HEK293 (cell line): ENCODE measurements at regions not wholly inside any gene's neighbourhood (a gene's known extent, or its start where the extent isn't known, plus 50 kb on each side); places are given as distances from the start of the nearest gene placed in this dataset.

Experiments
- CTCF ChIA-PET: fragments of 350-600 bp; formaldehyde crosslinking; extraction: SDS; loops from one replicate; lab custom pipeline; 2021; ENCODE audit warnings: antibody characterized with exemption; lab: Yijun Ruan, JAX
- POLR2A ChIA-PET: fragments of 300-600 bp; formaldehyde crosslinking; extraction: SDS; loops from one replicate; lab custom pipeline; 2020; ENCODE audit warnings: antibody characterized with exemption, inconsistent platforms; lab: Yijun Ruan, JAX
- H3K27ac ChIP-seq: fragments of 200-500 bp; sonication (Bioruptor generic); 2 replicates; pipeline ENCODE4 v1.5.1; 2014; ENCODE audit warnings: low read depth, low read length, control low read depth, inconsistent platforms; ENCODE audit errors: extremely low read depth
- H3K36me3 ChIP-seq, 2 experiments: fragments of 200-500 bp in 1 of 2; sonication (Bioruptor generic) in 1 of 2; 1 replicate in 1 of 2; 2 replicates in 1 of 2; pipeline ENCODE4 v1.5.1; 2014 to 2017; ENCODE audit warnings: inconsistent platforms in 2 of 2, low read length in 2 of 2; ENCODE audit not compliant: control insufficient read depth in 2 of 2, insufficient read depth in 1 of 2
- H3K4me1 ChIP-seq: fragments of 200-500 bp; sonication (Bioruptor generic); 2 replicates; pipeline ENCODE4 v1.5.1; 2014; ENCODE audit warnings: mild to moderate bottlenecking, low read length, inconsistent platforms; ENCODE audit not compliant: control insufficient read depth, insufficient read depth
- H3K4me3 ChIP-seq: 2 replicates; pipeline ENCODE4 v1.5.1; 2011; ENCODE audit warnings: low read depth, mild to moderate bottlenecking, control low read depth, low read length, moderate library complexity
- H3K9me3 ChIP-seq: fragments of 200-500 bp; sonication (Bioruptor generic); 2 replicates; pipeline ENCODE4 v1.5.1; 2014; ENCODE audit warnings: low read depth, low read length, inconsistent platforms; ENCODE audit not compliant: control insufficient read depth, insufficient read depth
- GLI4 ChIP-seq: fragments of 450-650 bp; formaldehyde crosslinking; IDR thresholded peaks from 2 replicates; pipeline ENCODE4 v1.5.1; 2016; ENCODE audit warnings: missing biosample characterization, missing genetic modification characterization
- GLIS1 ChIP-seq: fragments of 450-650 bp; formaldehyde crosslinking; IDR thresholded peaks from 2 replicates; pipeline ENCODE4 v1.5.1; 2016; ENCODE audit warnings: missing biosample characterization, missing genetic modification characterization
- IKZF3 ChIP-seq: fragments of 450-650 bp; IDR thresholded peaks from 2 replicates; pipeline ENCODE4 v1.5.0; 2018; ENCODE audit warnings: missing biosample characterization, mild to moderate bottlenecking, missing genetic modification characterization, moderate library complexity
- SP2 ChIP-seq: fragments of 450-650 bp; formaldehyde crosslinking; IDR thresholded peaks from 2 replicates; pipeline ENCODE4 v1.5.1; 2016; ENCODE audit warnings: missing biosample characterization, missing genetic modification characterization
- WT1 ChIP-seq: fragments of 450-650 bp; formaldehyde crosslinking; IDR thresholded peaks from 2 replicates; pipeline ENCODE4 v1.5.1; 2016; ENCODE audit warnings: missing biosample characterization, missing genetic modification characterization
- ZBTB21 ChIP-seq: fragments of 450-650 bp; formaldehyde crosslinking; IDR thresholded peaks from 2 replicates; pipeline ENCODE4 v1.5.1; 2017; ENCODE audit warnings: missing biosample characterization, missing genetic modification characterization
- ZNF133 ChIP-seq: fragments of 450-650 bp; formaldehyde crosslinking; IDR thresholded peaks from 2 replicates; pipeline ENCODE4 v1.5.1; 2016; ENCODE audit warnings: missing biosample characterization, missing genetic modification characterization
- ZNF202 ChIP-seq: fragments of 450-650 bp; formaldehyde crosslinking; IDR thresholded peaks from 2 replicates; pipeline ENCODE4 v1.5.1; 2016; ENCODE audit warnings: missing biosample characterization, missing genetic modification characterization, borderline replicate concordance
- ZNF341 ChIP-seq: fragments of 450-650 bp; formaldehyde crosslinking; IDR thresholded peaks from 2 replicates; pipeline ENCODE4; 2016; ENCODE audit warnings: low read depth, missing biosample characterization, missing genetic modification characterization
- ZNF354C ChIP-seq: fragments of 450-650 bp; formaldehyde crosslinking; IDR thresholded peaks from 2 replicates; pipeline ENCODE4 v1.5.1; 2016; ENCODE audit warnings: missing biosample characterization, missing genetic modification characterization, low read depth, borderline replicate concordance
- ZNF366 ChIP-seq: fragments of 450-650 bp; formaldehyde crosslinking; conservative IDR thresholded peaks from 2 replicates; pipeline ENCODE4 v1.5.1; 2016; ENCODE audit warnings: missing biosample characterization, missing genetic modification characterization
- ZNF404 ChIP-seq: fragments of 450-650 bp; formaldehyde crosslinking; IDR thresholded peaks from 2 replicates; pipeline ENCODE4 v1.5.1; 2017; ENCODE audit warnings: missing biosample characterization, missing genetic modification characterization
- ZNF529 ChIP-seq: fragments of 450-650 bp; formaldehyde crosslinking; IDR thresholded peaks from 2 replicates; pipeline ENCODE4 v1.5.1; 2017; ENCODE audit warnings: missing genetic modification characterization, missing biosample characterization; ENCODE audit not compliant: insufficient replicate concordance
- ZNF555 ChIP-seq: fragments of 450-650 bp; formaldehyde crosslinking; conservative IDR thresholded peaks from 2 replicates; pipeline ENCODE4 v1.5.1; 2017; ENCODE audit warnings: missing biosample characterization, mild to moderate bottlenecking, missing genetic modification characterization, inconsistent platforms
- ZNF610 ChIP-seq: fragments of 450-650 bp; formaldehyde crosslinking; IDR thresholded peaks from 2 replicates; pipeline ENCODE4 v1.5.1; 2016; ENCODE audit warnings: missing biosample characterization, missing genetic modification characterization, borderline replicate concordance
- ZNF629 ChIP-seq: fragments of 450-650 bp; formaldehyde crosslinking; IDR thresholded peaks from 2 replicates; pipeline ENCODE4 v1.5.1; 2017; ENCODE audit warnings: missing biosample characterization, missing genetic modification characterization
- ZNF660 ChIP-seq: fragments of 450-650 bp; IDR thresholded peaks from 2 replicates; pipeline ENCODE4 v1.5.1; 2018; ENCODE audit warnings: missing biosample characterization, mild to moderate bottlenecking, missing genetic modification characterization
- ZNF670 ChIP-seq: fragments of 450-650 bp; formaldehyde crosslinking; IDR thresholded peaks from 2 replicates; pipeline ENCODE4 v1.5.1; 2016; ENCODE audit warnings: missing biosample characterization, missing genetic modification characterization, low read depth
- ZNF701 ChIP-seq: fragments of 450-650 bp; formaldehyde crosslinking; IDR thresholded peaks from 2 replicates; pipeline ENCODE4 v1.5.1; 2016; ENCODE audit warnings: missing biosample characterization, missing genetic modification characterization
- ZNF768 ChIP-seq: fragments of 450-650 bp; formaldehyde crosslinking; IDR thresholded peaks from 2 replicates; pipeline ENCODE4 v1.5.1; 2018; ENCODE audit warnings: missing biosample characterization, mild to moderate bottlenecking, missing genetic modification characterization
- ZNF777 ChIP-seq: fragments of 450-650 bp; formaldehyde crosslinking; IDR thresholded peaks from 2 replicates; pipeline ENCODE4 v1.5.1; 2017; ENCODE audit warnings: missing biosample characterization, missing genetic modification characterization, borderline replicate concordance
- ZNF837 ChIP-seq: fragments of 450-650 bp; formaldehyde crosslinking; IDR thresholded peaks from 2 replicates; pipeline ENCODE4 v1.5.1; 2016; ENCODE audit warnings: missing biosample characterization, missing genetic modification characterization
- TF ChIP-seq, protein P1 (sequence below): sonication (generic); formaldehyde crosslinking; IDR thresholded peaks from 2 replicates; pipeline ENCODE4 v1.8.1; 2022; ENCODE audit warnings: mild to moderate bottlenecking, moderate library complexity, missing genetic modification reagents
- TF ChIP-seq, protein P2 (sequence below): fragments of 450-650 bp; formaldehyde crosslinking; IDR thresholded peaks from 2 replicates; pipeline ENCODE4 v1.5.1; 2016; ENCODE audit warnings: missing biosample characterization, missing genetic modification characterization, borderline replicate concordance
- TF ChIP-seq, protein P3 (sequence below): IDR thresholded peaks from 2 replicates; pipeline ENCODE4 v1.6.1; 2011; ENCODE audit warnings: mild to moderate bottlenecking, low read depth, low read length, borderline replicate concordance
- TF ChIP-seq, protein P4 (sequence below): fragments of 450-650 bp; formaldehyde crosslinking; IDR thresholded peaks from 2 replicates; pipeline ENCODE4 v1.5.0; 2017; ENCODE audit warnings: missing biosample characterization, missing genetic modification characterization, borderline replicate concordance
- TF ChIP-seq, protein P5 (sequence below): fragments of 450-650 bp; IDR thresholded peaks from 2 replicates; pipeline ENCODE4 v1.5.1; 2018; ENCODE audit warnings: missing biosample characterization, missing genetic modification characterization

DNA sequence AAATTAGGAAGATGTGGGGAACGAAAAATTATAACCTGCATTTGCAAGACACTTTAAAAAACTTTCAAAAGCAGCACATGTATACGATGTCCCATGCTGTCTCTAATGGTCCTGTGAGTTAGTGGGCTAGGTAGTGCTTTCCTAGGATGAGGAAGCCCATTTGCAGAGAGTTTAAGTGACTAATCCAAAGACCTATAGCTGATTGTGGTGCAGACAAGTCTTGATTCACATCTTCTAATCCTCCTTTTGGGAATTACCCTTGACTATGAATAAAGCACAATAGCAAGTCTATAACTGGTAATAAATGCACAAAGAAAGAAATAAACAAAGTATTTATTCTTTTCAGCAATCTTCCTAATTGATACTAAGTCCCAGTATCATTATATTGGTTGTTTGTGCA, 234.6 kb upstream of the FANCL start:
- TF ChIP-seq ZNF555 (tag by site-specific recombination), result no peak
- no peak for TF ChIP-seq ZBTB21 (tag by site-specific recombination)
- TF ChIP-seq ZNF366 (tag by site-specific recombination), result no peak
- TF ChIP-seq, protein P1, sequence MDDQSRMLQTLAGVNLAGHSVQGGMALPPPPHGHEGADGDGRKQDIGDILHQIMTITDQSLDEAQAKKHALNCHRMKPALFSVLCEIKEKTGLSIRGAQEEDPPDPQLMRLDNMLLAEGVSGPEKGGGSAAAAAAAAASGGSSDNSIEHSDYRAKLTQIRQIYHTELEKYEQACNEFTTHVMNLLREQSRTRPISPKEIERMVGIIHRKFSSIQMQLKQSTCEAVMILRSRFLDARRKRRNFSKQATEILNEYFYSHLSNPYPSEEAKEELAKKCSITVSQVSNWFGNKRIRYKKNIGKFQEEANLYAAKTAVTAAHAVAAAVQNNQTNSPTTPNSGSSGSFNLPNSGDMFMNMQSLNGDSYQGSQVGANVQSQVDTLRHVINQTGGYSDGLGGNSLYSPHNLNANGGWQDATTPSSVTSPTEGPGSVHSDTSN (CRISPR knock-in tag), result no peak
- no peak for TF ChIP-seq ZNF768
- no peak for TF ChIP-seq WT1 (tag by site-specific recombination)
- TF ChIP-seq ZNF610, result no peak
- TF ChIP-seq, protein P2, sequence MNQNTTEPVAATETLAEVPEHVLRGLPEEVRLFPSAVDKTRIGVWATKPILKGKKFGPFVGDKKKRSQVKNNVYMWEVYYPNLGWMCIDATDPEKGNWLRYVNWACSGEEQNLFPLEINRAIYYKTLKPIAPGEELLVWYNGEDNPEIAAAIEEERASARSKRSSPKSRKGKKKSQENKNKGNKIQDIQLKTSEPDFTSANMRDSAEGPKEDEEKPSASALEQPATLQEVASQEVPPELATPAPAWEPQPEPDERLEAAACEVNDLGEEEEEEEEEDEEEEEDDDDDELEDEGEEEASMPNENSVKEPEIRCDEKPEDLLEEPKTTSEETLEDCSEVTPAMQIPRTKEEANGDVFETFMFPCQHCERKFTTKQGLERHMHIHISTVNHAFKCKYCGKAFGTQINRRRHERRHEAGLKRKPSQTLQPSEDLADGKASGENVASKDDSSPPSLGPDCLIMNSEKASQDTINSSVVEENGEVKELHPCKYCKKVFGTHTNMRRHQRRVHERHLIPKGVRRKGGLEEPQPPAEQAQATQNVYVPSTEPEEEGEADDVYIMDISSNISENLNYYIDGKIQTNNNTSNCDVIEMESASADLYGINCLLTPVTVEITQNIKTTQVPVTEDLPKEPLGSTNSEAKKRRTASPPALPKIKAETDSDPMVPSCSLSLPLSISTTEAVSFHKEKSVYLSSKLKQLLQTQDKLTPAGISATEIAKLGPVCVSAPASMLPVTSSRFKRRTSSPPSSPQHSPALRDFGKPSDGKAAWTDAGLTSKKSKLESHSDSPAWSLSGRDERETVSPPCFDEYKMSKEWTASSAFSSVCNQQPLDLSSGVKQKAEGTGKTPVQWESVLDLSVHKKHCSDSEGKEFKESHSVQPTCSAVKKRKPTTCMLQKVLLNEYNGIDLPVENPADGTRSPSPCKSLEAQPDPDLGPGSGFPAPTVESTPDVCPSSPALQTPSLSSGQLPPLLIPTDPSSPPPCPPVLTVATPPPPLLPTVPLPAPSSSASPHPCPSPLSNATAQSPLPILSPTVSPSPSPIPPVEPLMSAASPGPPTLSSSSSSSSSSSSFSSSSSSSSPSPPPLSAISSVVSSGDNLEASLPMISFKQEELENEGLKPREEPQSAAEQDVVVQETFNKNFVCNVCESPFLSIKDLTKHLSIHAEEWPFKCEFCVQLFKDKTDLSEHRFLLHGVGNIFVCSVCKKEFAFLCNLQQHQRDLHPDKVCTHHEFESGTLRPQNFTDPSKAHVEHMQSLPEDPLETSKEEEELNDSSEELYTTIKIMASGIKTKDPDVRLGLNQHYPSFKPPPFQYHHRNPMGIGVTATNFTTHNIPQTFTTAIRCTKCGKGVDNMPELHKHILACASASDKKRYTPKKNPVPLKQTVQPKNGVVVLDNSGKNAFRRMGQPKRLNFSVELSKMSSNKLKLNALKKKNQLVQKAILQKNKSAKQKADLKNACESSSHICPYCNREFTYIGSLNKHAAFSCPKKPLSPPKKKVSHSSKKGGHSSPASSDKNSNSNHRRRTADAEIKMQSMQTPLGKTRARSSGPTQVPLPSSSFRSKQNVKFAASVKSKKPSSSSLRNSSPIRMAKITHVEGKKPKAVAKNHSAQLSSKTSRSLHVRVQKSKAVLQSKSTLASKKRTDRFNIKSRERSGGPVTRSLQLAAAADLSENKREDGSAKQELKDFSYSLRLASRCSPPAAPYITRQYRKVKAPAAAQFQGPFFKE, result no peak
- no peak for TF ChIP-seq ZNF670
- TF ChIP-seq GLIS1 (tag by site-specific recombination), result no peak
- TF ChIP-seq ZNF837, result no peak
- TF ChIP-seq ZNF341 (tag by site-specific recombination), result no peak
- no peak for TF ChIP-seq ZNF404
- no peak for TF ChIP-seq GLI4 (tag by site-specific recombination)
- TF ChIP-seq ZNF354C, result no peak
- TF ChIP-seq SP2, result no peak
- TF ChIP-seq ZNF701 (tag by site-specific recombination), result no peak
- ChIA-PET POLR2A (no interaction called here), CTCF (interaction anchor here (0.5 kb wide), 1 partner anchor 15 kb away, joined by 3 read pairs; no protein-coding TSS in a partner anchor)
- H3K4me3 ChIP-seq, result no peak overlapping the region
- no peaks in the 10 kb centered on the region for H3K36me3 ChIP-seq
- no peaks in the 10 kb centered on the region for H3K9me3 ChIP-seq
- no peaks in the 10 kb centered on the region for H3K4me1 ChIP-seq
- H3K27ac ChIP-seq, result no peak overlapping the region

DNA sequence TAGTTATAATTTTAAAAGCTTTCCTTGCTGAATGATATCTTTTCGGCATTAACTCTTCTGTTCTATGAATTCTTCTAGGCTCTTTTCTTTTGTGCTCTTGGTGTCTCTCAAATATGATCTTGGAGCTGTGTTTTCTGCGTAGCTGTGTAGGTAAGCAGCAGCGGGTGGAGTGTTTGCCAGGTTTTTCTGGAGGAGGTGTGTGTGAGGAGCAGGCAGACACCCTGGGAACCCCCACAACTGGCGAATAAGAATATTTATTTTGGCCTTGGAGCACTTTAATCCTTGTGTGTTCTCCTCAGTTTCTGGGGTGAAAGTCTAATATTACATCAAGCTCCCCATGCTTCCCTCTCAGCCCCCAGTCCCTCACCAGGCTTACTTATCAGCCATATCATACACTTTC, 232.0 kb upstream of the FANCL start:
- POLR2A ChIA-PET, result no interaction called here
- Histone ChIP-seq H3K9me3 (no peaks in the 10 kb centered on the region), H3K4me1 (no peaks in the 10 kb centered on the region), H3K27ac (no peak overlapping the region), H3K36me3 (no peaks in the 10 kb centered on the region), H3K4me3 (no peak overlapping the region)
- CTCF ChIA-PET, result no interaction called here
- TF ChIP-seq ZNF777 (tag by site-specific recombination) (no peak), ZNF629 (tag by site-specific recombination) (no peak), ZNF202 (tag by site-specific recombination) (no peak), ZNF133 (no peak), IKZF3 (tag by site-specific recombination) (no peak), ZNF660 (tag by site-specific recombination) (no peak), ZNF529 (tag by site-specific recombination) (no peak)
- TF ChIP-seq, protein P3, sequence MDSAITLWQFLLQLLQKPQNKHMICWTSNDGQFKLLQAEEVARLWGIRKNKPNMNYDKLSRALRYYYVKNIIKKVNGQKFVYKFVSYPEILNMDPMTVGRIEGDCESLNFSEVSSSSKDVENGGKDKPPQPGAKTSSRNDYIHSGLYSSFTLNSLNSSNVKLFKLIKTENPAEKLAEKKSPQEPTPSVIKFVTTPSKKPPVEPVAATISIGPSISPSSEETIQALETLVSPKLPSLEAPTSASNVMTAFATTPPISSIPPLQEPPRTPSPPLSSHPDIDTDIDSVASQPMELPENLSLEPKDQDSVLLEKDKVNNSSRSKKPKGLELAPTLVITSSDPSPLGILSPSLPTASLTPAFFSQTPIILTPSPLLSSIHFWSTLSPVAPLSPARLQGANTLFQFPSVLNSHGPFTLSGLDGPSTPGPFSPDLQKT, result no peak
- TF ChIP-seq, protein P4, sequence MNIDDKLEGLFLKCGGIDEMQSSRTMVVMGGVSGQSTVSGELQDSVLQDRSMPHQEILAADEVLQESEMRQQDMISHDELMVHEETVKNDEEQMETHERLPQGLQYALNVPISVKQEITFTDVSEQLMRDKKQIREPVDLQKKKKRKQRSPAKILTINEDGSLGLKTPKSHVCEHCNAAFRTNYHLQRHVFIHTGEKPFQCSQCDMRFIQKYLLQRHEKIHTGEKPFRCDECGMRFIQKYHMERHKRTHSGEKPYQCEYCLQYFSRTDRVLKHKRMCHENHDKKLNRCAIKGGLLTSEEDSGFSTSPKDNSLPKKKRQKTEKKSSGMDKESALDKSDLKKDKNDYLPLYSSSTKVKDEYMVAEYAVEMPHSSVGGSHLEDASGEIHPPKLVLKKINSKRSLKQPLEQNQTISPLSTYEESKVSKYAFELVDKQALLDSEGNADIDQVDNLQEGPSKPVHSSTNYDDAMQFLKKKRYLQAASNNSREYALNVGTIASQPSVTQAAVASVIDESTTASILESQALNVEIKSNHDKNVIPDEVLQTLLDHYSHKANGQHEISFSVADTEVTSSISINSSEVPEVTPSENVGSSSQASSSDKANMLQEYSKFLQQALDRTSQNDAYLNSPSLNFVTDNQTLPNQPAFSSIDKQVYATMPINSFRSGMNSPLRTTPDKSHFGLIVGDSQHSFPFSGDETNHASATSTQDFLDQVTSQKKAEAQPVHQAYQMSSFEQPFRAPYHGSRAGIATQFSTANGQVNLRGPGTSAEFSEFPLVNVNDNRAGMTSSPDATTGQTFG (tag by site-specific recombination), result no peak
- TF ChIP-seq, protein P5, sequence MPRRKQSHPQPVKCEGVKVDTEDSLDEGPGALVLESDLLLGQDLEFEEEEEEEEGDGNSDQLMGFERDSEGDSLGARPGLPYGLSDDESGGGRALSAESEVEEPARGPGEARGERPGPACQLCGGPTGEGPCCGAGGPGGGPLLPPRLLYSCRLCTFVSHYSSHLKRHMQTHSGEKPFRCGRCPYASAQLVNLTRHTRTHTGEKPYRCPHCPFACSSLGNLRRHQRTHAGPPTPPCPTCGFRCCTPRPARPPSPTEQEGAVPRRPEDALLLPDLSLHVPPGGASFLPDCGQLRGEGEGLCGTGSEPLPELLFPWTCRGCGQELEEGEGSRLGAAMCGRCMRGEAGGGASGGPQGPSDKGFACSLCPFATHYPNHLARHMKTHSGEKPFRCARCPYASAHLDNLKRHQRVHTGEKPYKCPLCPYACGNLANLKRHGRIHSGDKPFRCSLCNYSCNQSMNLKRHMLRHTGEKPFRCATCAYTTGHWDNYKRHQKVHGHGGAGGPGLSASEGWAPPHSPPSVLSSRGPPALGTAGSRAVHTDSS (tag by site-specific recombination), result no peak
